ENCODE measurements at regions not wholly inside any gene's neighbourhood (a gene's known extent, or its start where the extent isn't known, plus 50 kb on each side); places are given as distances from the start of the nearest gene placed in this dataset.

- DNase-seq (ENCODE audit: low spot score in 2 of 2) = no peak
- Histone ChIP-seq H3K4me3 (no peak overlapping the region), H3K36me3 (replicated peaks) (no peaks in the 10 kb centered on the region), H3K27me3 (ENCODE audit: low read depth) (no peaks in the 10 kb centered on the region), H3K9me3 (no peaks in the 10 kb centered on the region), H3K4me1 (no peaks in the 10 kb centered on the region)
- in situ Hi-C loops (cut with MboI; ENCODE audit: low sequenced_read_pairs) = no loop called here
Measured at GRCh38 chrX:6734844-6735634, 200.1 kb upstream of the VCX3A start.

DNA sequence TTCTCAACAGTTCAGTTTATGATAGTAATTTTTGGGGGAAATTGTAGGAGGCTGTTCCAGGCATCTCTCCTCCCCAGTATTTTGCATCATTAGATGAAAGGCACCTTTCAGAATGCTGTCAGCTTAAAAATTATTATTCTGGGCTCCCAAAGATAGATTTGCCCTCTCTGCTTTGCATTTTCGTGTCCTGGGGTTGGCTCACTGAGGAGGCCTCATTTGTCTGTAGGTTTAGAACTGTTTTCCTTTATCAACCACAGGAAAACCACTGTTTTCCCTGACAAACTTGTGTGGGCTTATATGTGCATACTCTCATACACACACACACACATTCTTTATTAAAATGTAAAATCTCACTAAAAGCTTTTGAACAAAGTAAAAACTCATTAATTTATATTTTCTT is 197.2 kb upstream of the VCX3A start:
- H3K4me1 ChIP-seq = no peaks in the 10 kb centered on the region
- no peaks in the 10 kb centered on the region for H3K27me3 ChIP-seq (ENCODE audit: low read depth)
- H3K9me3 ChIP-seq = no peaks in the 10 kb centered on the region
- in situ Hi-C loops (cut with MboI; ENCODE audit: low sequenced_read_pairs) = no loop called here
- no peak overlapping the region for H3K4me3 ChIP-seq
- no peak for DNase-seq (ENCODE audit: low spot score in 2 of 2)
- no peaks in the 10 kb centered on the region for H3K36me3 ChIP-seq (replicated peaks)

GRCh38 chrX:6729626-6730025 is 194.7 kb upstream of the VCX3A start:
- in situ Hi-C loops (cut with MboI; ENCODE audit: low sequenced_read_pairs) = no loop called here
- no peak overlapping the region for H3K4me3 ChIP-seq
- H3K9me3 ChIP-seq = no peaks in the 10 kb centered on the region
- H3K4me1 ChIP-seq = no peaks in the 10 kb centered on the region
- H3K36me3 ChIP-seq (replicated peaks) = no peaks in the 10 kb centered on the region
- no peak for DNase-seq (ENCODE audit: low spot score in 2 of 2)
- no peaks in the 10 kb centered on the region for H3K27me3 ChIP-seq (ENCODE audit: low read depth)

DNA sequence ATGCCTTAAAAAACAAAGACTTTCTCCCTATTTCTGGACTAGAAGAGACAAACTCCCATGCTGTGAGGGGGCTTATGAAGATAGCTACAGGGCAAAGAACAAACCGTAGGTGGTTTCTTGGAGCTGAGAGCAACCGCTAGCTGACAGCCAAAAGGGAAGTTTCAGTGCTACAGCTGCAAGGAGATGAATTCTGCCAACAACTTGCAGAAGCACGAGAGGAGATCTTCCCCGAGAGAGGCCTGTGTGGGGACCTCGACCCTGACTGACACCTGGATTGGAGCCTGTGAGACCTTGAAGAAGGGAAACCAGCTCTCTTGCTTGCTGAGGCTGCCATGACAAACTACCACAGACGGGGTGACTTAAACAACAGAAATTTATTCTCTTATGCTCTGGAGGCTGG is 183.8 kb upstream of the VCX3A start:
- Histone ChIP-seq H3K36me3 (replicated peaks) (no peaks in the 10 kb centered on the region), H3K27me3 (ENCODE audit: low read depth) (no peaks in the 10 kb centered on the region), H3K9me3 (no peaks in the 10 kb centered on the region), H3K4me3 (no peak overlapping the region), H3K4me1 (no peaks in the 10 kb centered on the region)
- DNase-seq (ENCODE audit: low spot score in 2 of 2) = no peak
- in situ Hi-C loops (cut with MboI; ENCODE audit: low sequenced_read_pairs) = no loop called here

DNA sequence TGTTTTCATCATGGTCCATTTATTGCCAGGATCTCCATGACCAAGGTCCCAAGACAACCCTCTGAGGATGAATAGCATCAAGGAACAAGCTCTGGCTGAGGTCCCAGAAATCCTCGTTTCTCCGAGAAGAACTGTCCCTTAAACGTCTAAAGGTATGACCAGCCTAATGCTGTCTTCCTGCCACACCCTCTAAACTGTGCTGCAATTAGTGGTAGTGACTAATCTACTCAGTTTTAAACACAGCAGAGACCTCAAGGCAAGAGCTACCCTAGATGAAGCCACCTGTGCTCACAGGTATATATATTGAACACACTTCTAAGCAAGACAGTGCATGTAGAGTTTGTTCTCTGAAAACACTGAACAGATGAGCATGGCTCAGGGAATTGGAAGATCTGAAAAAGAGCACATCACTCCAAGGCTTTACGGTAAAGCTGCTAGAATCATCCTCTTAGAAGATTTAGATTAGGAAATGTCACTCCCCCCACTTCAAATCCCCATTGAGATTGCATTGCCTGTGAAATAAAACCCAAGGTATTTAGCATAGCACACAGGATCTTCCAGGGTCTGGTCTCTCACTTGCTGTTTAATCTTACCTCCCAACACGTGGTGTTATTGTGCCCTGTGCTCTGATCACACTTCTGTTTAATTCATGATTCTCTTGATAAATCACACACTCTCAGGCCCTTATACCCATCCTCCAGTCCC is 173.9 kb upstream of the VCX3A start:
- Histone ChIP-seq H3K9me3 (no peaks in the 10 kb centered on the region), H3K36me3 (replicated peaks) (no peaks in the 10 kb centered on the region), H3K27me3 (ENCODE audit: low read depth) (no peaks in the 10 kb centered on the region), H3K4me1 (no peaks in the 10 kb centered on the region), H3K4me3 (no peak overlapping the region)
- DNase-seq (ENCODE audit: low spot score in 2 of 2) = no peak
- in situ Hi-C loops (cut with MboI; ENCODE audit: low sequenced_read_pairs) = no loop called here

GRCh38 chrX:6708041-6708440 is 173.1 kb upstream of the VCX3A start:
- in situ Hi-C loops (cut with MboI; ENCODE audit: low sequenced_read_pairs) = no loop called here
- Histone ChIP-seq H3K9me3 (no peaks in the 10 kb centered on the region), H3K4me1 (no peaks in the 10 kb centered on the region), H3K27me3 (ENCODE audit: low read depth) (no peaks in the 10 kb centered on the region), H3K4me3 (no peak overlapping the region), H3K36me3 (replicated peaks) (no peaks in the 10 kb centered on the region)
- DNase-seq (ENCODE audit: low spot score in 2 of 2) = no peak

DNA sequence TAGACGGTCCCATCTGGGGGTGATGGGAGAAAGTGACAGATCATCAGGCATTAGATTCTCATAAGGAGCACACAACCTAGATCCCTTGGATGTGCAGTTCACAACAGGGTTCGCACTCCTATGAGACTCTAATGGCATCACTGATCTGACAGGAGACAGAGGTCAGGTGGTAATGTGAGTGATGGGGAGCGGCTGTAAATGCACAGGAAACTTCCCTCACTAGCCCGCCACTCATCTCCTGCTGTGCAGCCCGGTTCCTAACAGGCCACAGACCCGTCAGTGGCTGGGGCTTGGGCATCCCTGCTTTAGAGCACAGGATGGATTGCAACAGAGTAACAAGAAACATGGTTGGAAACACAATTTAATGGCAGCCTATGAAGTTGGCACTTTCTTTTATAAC is 172.6 kb upstream of the VCX3A start:
- in situ Hi-C loops (cut with MboI; ENCODE audit: low sequenced_read_pairs) = no loop called here
- H3K4me1 ChIP-seq = no peaks in the 10 kb centered on the region
- H3K4me3 ChIP-seq = no peak overlapping the region

DNA sequence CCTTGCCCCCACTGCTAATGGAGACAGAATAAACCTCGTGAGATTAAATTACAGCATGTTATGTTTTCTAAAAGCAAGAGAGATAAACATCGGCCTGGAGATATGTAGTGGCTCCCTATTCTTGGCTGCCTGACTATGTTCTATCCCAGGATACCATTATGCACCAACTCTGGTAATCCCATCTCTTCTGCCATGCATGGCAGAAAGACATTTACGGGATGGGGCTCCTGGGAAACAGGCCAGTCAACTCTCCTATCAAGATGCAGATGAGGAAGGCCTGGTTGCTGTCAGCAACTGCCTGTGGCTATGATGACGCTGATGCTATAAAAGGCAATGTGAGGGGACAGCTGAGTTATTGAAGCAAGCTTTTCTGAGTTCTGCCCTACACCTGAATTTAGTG is 166.2 kb upstream of the VCX3A start:
- no peak for DNase-seq (ENCODE audit: low spot score in 2 of 2)
- no peak overlapping the region for H3K4me3 ChIP-seq
- H3K4me1 ChIP-seq = no peaks in the 10 kb centered on the region
- no peaks in the 10 kb centered on the region for H3K9me3 ChIP-seq
- in situ Hi-C loops (cut with MboI; ENCODE audit: low sequenced_read_pairs) = no loop called here
- H3K27me3 ChIP-seq (ENCODE audit: low read depth) = no peaks in the 10 kb centered on the region
- H3K36me3 ChIP-seq (replicated peaks) = no peaks in the 10 kb centered on the region

More for the DNA sequence above, 172.6 kb upstream of the VCX3A start:
- Histone ChIP-seq H3K36me3 (replicated peaks) (no peaks in the 10 kb centered on the region), H3K27me3 (ENCODE audit: low read depth) (no peaks in the 10 kb centered on the region), H3K9me3 (no peaks in the 10 kb centered on the region)
- DNase-seq (ENCODE audit: low spot score in 2 of 2) = no peak

GRCh38 chrX:6695717-6696116 is 160.8 kb upstream of the VCX3A start:
- in situ Hi-C loops (cut with MboI; ENCODE audit: low sequenced_read_pairs) = no loop called here
- Histone ChIP-seq H3K9me3 (no peaks in the 10 kb centered on the region; the same call in 1 of the 2 replicates), H3K4me3 (no peak overlapping the region), H3K36me3 (replicated peaks) (no peaks in the 10 kb centered on the region), H3K27me3 (ENCODE audit: low read depth) (no peaks in the 10 kb centered on the region), H3K4me1 (no peaks in the 10 kb centered on the region)
- no peak for DNase-seq (ENCODE audit: low spot score in 2 of 2)

DNA sequence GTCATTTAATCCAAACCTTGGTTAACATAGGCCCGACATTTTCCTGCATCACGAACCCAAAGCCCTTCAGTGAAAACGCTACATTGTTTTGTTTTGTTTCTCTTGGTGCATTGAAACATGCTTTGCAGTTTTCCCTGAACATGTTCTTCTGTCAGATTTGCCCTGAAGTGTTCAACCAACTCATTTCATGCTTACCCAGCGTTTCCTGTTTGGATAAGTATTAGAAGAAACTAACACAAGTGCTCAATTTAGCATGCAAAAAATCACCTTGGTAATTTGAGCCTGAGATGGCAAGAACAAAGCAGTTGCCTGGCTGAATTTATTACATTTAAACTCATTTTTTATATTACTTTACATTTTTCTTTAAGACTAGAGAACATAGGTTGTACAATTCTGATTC is 160.1 kb upstream of the VCX3A start:
- Histone ChIP-seq H3K27me3 (ENCODE audit: low read depth) (no peaks in the 10 kb centered on the region), H3K36me3 (replicated peaks) (no peaks in the 10 kb centered on the region), H3K9me3 (no peaks in the 10 kb centered on the region; the same call in 1 of the 2 replicates), H3K4me1 (no peaks in the 10 kb centered on the region), H3K4me3 (no peak overlapping the region)
- in situ Hi-C loops (cut with MboI; ENCODE audit: low sequenced_read_pairs) = no loop called here
- DNase-seq (ENCODE audit: low spot score in 2 of 2) = no peak

DNA sequence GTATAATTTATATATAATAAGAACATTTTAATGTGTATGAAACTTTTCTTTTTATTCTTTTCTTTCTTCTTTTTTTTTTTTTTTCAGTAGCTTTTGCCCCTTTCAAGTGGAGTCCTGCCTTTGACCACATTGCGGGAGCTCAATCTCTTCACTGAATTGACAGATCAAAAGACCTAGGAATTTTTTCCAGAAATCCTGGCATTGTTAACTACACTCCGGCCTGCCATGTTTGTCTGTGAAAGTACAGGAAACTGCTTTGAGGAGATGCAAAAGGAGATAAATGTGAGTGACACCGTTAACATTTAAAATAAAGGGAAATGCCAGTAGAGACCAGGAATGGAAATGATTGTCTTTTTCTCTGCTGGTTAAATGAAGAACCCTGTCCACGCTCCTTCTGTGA is 159.3 kb upstream of the VCX3A start:
- DNase-seq (ENCODE audit: low spot score in 2 of 2) = peak; percentile 4 to 9
- H3K9me3 ChIP-seq = no peaks in the 10 kb centered on the region; the same call in 1 of the 2 replicates
- H3K27me3 ChIP-seq (ENCODE audit: low read depth) = no peaks in the 10 kb centered on the region
- no peaks in the 10 kb centered on the region for H3K4me1 ChIP-seq
- H3K36me3 ChIP-seq (replicated peaks) = no peaks in the 10 kb centered on the region
- in situ Hi-C loops (cut with MboI; ENCODE audit: low sequenced_read_pairs) = no loop called here
- H3K4me3 ChIP-seq = no peak overlapping the region

- in situ Hi-C loops (cut with MboI; ENCODE audit: low sequenced_read_pairs) = no loop called here
- H3K27me3 ChIP-seq (ENCODE audit: low read depth) = no peaks in the 10 kb centered on the region
- no peak overlapping the region for H3K4me3 ChIP-seq
Measured at GRCh38 chrX:6693051-6693450, 158.1 kb upstream of the VCX3A start.

GRCh38 chrX:6685489-6685888 is 150.6 kb upstream of the VCX3A start:
- H3K4me1 ChIP-seq = no peaks in the 10 kb centered on the region
- H3K9me3 ChIP-seq = no peaks in the 10 kb centered on the region
- in situ Hi-C loops (cut with MboI; ENCODE audit: low sequenced_read_pairs) = no loop called here
- no peak for DNase-seq (ENCODE audit: low spot score in 2 of 2)
- H3K4me3 ChIP-seq = no peak overlapping the region
- no peaks in the 10 kb centered on the region for H3K27me3 ChIP-seq (ENCODE audit: low read depth)
- H3K36me3 ChIP-seq (replicated peaks) = no peaks in the 10 kb centered on the region

More at GRCh38 chrX:6693051-6693450, 158.1 kb upstream of the VCX3A start:
- Histone ChIP-seq H3K9me3 (no peaks in the 10 kb centered on the region; the same call in 1 of the 2 replicates), H3K4me1 (no peaks in the 10 kb centered on the region), H3K36me3 (replicated peaks) (no peaks in the 10 kb centered on the region)
- no peak for DNase-seq (ENCODE audit: low spot score in 2 of 2)

DNA sequence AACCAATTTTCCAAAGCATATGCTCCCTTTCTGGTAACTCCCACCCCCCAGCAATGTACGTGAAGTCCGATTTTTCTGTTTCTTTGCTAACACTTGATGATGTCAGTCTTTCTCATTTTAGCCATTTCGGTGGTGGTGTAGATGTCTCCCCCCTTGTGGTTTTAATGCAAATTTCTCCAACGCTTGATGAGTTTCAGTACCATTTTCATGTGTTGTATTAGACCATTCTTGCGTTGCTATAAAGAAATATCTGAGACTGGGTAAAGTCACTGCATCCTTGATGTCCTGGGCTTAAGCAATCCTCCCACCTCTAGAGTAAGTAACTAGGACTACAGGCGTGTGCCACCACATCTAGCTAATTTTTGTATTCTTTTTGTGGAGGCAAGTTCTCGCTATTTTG is 148.4 kb upstream of the VCX3A start:
- no peak for DNase-seq (ENCODE audit: low spot score in 2 of 2)
- in situ Hi-C loops (cut with MboI; ENCODE audit: low sequenced_read_pairs) = no loop called here
- no peak overlapping the region for H3K4me3 ChIP-seq
- no peaks in the 10 kb centered on the region for H3K27me3 ChIP-seq (ENCODE audit: low read depth)
- no peaks in the 10 kb centered on the region for H3K36me3 ChIP-seq (replicated peaks)
- no peaks in the 10 kb centered on the region for H3K9me3 ChIP-seq
- no peaks in the 10 kb centered on the region for H3K4me1 ChIP-seq
